Skin of body (tissue), 1 donor: ENCODE measurements at regions not wholly inside any gene's neighbourhood (a gene's known extent, or its start where the extent isn't known, plus 50 kb on each side); places are given as distances from the start of the nearest gene placed in this dataset.
"Not testable (repeated sequence)": the region's sequence is repeated elsewhere in the genome, so short reads cannot be mapped to it uniquely, and the experiment has no call there.

Source experiments
- DNase-seq: peaks from one replicate; lab custom pipeline; 2025; lab: John Stamatoyannopoulos, UW

DNA sequence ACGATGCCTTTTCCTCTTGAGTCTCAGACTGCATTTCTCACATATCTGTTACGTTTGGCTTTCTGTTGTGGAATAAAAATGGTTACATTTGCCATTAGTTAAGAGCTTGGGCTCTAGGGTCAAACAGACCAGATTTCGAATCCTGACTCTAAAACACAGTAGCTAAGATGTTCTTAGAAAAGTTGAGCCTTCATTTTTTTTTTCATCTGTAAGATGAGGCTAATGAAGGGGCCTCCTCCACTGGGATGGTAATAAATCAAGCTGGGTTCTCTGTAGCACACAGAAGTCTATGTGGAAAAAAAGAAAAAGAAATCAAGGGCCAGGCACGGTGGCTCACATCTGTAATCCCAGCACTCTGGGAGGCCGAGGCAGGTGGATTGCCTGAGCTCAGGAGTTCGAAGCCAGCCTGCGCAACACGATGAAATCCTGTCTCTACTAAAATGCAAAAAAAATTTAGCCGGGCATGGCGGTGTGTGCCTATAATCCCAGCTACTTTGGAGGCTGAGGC is 49.9 kb upstream of the CAPRIN1 start:
- DNase-seq: no peak

DNA sequence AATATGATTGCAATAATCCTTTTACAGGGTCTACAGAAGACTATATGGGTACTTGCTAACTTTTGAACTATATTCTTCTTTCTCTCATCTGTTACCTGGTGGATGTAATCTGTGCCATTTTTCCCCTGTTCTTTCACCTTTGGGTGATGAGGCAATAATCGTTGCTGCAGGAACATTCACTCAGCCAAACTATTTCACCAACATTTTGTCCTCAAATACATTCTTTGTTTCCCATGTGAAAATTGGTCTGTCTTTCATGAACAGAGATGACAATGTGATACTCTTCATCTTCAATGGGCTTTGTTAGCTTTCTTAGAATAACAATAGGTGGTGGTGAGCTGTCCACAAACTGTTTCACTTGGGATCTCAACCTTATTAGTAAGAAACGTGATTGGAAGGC is 52.1 kb upstream of the CAPRIN1 start:
- no peak for DNase-seq

GRCh38 chr11:33997584-33998251 is 53.8 kb upstream of the CAPRIN1 start:
- no peak for DNase-seq

GRCh38 chr11:33996498-33997454 is 54.8 kb upstream of the CAPRIN1 start:
- DNase-seq: peak; percentile 63

GRCh38 chr11:33994937-33995336 is 56.6 kb upstream of the CAPRIN1 start:
- DNase-seq: no peak

DNA sequence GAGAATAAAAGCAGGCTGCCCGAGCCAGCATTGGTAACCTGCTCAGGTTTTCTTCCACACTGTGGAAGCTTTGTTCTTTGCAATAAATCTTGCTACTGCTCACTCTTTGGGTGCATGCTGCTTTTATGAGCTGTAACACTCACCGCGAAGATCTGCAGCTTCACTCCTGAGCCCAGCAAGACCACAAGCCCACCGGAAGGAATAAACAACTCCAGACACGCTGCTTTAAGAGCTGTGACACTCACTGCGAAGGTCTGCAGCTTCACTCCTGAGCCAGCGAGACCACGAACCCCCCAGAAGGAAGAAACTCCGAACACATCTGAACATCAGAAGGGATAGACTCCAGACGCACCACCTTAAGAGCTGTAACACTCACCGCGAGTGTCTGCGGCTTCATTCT is 60.4 kb upstream of the CAPRIN1 start:
- not testable (repeated sequence) for DNase-seq

DNA sequence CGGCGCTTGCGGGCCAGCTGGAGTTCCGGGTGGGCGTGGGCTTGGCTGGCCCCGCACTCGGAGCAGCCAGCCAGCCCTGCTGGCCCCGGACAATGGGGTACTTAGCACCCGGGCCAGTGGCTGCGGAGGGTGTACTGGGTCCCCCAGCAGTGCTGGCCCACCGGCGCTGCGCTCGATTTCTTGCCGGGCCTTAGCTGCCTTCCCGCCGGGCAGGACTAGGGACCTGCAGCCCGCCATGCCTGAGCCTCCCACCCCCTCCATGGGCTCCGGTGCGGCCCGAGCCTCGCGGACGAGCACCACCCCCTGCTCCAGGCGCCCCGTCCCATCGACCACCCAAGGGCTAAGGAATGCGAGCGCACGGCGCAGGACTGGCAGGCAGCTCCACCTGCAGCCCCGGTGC is 61.4 kb upstream of the CAPRIN1 start:
- DNase-seq: not testable (repeated sequence)

GRCh38 chr11:33989461-33989860 is 62.1 kb upstream of the CAPRIN1 start:
- no peak for DNase-seq

- no peak for DNase-seq
Observed at GRCh38 chr11:33988586-33989370, 62.8 kb upstream of the CAPRIN1 start.

- peak; percentile 67 for DNase-seq
Observed at GRCh38 chr11:33987975-33988580, 63.5 kb upstream of the CAPRIN1 start.

DNA sequence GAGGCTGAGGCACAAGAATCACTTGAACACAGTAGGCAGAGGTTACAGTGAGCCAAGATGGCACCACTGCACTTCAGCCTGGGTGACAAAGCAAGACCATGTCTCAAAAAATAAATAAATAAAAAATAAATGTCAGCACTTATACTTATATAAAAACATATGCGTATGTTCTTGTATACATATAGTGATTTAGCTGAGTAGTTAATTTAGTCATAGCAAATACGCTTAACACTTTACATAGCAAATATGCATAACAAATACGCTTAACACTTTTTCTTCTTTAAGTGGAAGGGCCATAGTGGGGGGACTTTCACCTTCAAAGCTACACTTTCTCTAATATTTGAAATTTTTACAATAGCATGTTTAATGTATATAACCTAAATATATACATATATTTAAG is 64.0 kb upstream of the CAPRIN1 start:
- no peak for DNase-seq

- DNase-seq: not testable (repeated sequence)
Observed at GRCh38 chr11:33986597-33987501, 64.7 kb upstream of the CAPRIN1 start.

DNA sequence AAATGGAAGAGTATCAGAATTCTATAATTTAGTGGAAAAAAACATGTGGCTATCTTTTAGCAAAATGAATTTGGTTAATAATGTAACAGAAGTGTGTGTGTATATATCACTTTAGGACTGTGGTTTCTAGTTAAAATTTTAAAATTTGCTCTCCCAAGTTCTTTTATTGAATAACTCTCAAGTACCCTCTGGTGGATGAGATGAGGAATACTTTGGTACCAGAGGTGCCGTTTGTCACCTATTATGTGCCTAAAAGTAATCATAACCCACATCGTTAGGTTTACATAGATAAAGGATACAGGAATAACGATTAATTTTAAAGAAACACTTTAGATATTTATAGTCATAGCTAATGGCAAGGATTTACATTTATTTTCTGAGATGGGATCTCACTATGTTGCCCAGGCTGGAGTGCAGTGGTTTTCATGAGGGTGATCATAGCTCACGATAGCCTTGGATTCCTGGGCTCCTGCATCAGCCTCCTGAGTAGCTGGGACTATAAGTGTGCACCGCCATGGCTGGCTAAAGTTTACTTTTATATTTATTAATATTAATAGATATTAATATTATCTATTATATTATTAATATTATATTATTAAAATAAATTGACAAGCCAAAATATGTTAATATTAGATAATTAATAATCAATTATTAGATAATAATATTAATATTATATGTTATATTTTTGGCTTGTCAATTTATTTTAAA is 66.7 kb upstream of the CAPRIN1 start:
- DNase-seq: no peak

- no peak for DNase-seq
Observed at GRCh38 chr11:33982661-33983060, 68.9 kb upstream of the CAPRIN1 start.

DNA sequence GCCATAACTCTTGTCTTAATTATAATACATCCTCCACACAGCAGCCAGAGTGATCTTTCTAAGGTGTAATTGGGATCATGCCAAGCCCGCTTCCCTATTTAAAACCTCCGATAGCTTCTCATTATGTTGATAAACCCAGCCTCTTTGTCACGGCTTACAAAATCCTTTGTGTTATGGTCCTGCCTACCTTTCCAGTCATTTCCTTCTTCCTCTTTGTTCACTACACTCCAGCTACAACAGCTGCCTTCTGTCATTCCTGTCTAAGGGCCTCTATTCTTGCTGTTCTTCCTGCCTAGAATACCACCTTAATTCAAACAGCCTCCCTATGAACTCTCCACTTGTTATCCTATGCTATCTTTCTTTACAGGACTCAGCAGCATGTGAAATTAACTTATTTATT is 70.6 kb upstream of the CAPRIN1 start:
- no peak for DNase-seq

DNA sequence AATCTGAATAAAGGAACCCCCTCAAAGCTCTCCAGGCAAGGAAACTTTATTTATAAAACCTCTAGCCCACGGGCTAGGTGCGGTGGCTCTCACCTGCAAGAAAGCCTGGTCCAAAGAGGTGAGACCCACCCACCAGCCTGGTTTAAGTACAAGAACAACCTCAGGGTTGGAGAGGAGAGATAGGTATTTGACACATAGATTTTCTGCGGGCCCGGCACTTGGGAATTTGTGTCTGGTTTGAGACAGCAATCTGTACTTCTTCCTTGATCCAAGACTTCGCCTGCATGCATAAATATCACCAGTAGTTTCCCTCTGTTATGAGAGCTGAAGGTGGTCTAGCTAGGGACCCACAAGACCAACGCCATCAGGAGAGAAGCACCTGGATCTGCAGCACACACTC is 73.2 kb upstream of the CAPRIN1 start:
- no peak for DNase-seq

- no peak for DNase-seq
Observed at GRCh38 chr11:33977676-33978075, 73.9 kb upstream of the CAPRIN1 start.

GRCh38 chr11:33976495-33977199 is 74.9 kb upstream of the CAPRIN1 start:
- DNase-seq: no peak

DNA sequence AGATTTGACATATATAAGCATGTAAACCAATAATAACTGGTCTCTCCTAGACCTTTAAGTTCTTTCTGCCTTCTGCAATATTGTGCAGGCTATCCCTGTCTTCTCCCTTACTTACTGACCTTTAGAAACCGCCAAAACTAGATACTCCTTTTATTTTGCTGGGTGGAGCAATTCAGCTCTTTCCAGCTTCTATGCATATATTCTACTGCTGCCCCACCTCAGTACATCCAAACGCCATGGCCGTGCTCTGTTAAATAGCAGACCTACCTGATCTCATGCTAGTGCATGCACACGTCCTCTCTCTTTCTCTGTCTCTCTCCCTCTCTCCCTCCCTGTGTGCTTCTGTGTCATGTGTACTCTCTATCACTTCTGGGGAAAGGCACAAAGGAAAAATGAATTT is 76.7 kb upstream of the CAPRIN1 start:
- DNase-seq: no peak
